ENCODE measurements at regions not wholly inside any gene's neighbourhood (a gene's known extent, or its start where the extent isn't known, plus 50 kb on each side); places are given as distances from the start of the nearest gene placed in this dataset.

DNA sequence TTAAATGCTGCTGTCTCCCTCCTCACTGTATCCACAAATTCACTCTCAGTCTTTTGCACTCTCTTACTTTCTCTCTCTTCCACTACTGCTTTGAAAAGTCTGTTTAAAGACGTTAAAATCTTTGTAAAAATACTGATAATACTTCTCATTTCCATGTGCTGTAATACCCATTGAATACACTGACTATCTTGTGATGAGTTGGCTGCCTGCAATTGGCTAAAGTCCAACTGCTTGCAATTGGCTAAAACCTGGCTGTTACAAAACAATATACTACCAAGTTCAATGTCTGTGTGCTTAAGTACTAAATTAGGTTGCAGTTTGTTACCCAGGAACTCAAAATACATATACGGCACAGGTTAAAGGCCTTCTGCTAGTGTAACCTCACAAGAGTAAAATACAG is 264.8 kb downstream of the THBS2 start:
- DNase-seq (ENCODE audit: low read depth, low spot score), result no peak
- TF ChIP-seq, protein P1, sequence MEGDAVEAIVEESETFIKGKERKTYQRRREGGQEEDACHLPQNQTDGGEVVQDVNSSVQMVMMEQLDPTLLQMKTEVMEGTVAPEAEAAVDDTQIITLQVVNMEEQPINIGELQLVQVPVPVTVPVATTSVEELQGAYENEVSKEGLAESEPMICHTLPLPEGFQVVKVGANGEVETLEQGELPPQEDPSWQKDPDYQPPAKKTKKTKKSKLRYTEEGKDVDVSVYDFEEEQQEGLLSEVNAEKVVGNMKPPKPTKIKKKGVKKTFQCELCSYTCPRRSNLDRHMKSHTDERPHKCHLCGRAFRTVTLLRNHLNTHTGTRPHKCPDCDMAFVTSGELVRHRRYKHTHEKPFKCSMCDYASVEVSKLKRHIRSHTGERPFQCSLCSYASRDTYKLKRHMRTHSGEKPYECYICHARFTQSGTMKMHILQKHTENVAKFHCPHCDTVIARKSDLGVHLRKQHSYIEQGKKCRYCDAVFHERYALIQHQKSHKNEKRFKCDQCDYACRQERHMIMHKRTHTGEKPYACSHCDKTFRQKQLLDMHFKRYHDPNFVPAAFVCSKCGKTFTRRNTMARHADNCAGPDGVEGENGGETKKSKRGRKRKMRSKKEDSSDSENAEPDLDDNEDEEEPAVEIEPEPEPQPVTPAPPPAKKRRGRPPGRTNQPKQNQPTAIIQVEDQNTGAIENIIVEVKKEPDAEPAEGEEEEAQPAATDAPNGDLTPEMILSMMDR (IDR thresholded peaks at IDR 0.05; ENCODE audit: insufficient read depth, low read length, missing control alignments), result no peak
- POLR2A ChIA-PET, result no interaction called here
- no peak overlapping the region for H3K4me3 ChIP-seq (ENCODE audit: low read depth, low read length)
- CTCF ChIA-PET, result interaction anchor here (0.7 kb wide), 1 partner anchor 82 kb away, joined by 3 read pairs; no protein-coding TSS in a partner anchor

DNA sequence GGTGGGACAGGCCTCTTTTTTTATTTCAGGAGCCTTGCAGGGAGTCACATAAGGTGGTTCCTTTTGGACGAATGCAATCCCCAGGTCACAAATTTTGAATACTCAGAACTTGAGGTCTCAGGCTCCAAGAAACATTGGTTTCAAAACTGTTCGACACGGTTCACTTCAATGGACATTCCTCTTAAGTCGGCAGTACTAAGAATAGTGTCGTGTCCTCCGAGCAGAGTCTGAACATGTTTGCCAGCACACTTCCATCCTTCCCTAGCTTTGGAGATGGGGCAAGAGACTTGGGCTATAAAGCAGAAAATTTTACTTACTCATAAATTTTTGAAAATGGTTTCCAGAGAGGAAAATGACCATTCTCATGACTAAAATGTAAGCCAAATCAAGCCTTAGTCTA is 265.4 kb downstream of the THBS2 start:
- DNase-seq (ENCODE audit: low read depth, low spot score), result no peak
- CTCF ChIA-PET, result no interaction called here
- TF ChIP-seq, protein P1 (IDR thresholded peaks at IDR 0.05; ENCODE audit: insufficient read depth, low read length, missing control alignments), result no peak
- H3K4me3 ChIP-seq (ENCODE audit: low read depth, low read length), result no peak overlapping the region
- POLR2A ChIA-PET, result no interaction called here

DNA sequence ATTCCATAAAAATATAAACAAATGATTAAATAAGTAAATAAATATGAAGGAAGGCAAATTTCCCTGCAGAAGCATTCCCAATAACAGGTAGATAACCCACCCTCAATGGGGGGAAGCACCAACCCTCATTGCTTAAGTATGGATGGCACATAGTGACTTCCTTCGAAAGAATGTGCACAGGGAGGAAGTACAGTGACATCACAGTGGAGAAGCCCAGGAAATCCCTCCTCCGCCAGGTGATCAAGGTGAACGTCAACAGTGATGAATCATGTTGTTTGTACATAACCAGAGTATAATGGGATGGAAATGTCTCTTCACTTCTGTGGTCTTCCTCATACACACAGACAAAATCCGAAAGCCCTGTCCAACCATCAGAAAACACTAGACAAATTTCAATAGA is 267.9 kb downstream of the THBS2 start:
- CTCF ChIA-PET, result no interaction called here
- no peak for DNase-seq (ENCODE audit: low read depth, low spot score)
- H3K4me3 ChIP-seq (ENCODE audit: low read depth, low read length), result no peak overlapping the region
- TF ChIP-seq, protein P1 (IDR thresholded peaks at IDR 0.05; ENCODE audit: insufficient read depth, low read length, missing control alignments), result no peak
- POLR2A ChIA-PET, result no interaction called here

DNA sequence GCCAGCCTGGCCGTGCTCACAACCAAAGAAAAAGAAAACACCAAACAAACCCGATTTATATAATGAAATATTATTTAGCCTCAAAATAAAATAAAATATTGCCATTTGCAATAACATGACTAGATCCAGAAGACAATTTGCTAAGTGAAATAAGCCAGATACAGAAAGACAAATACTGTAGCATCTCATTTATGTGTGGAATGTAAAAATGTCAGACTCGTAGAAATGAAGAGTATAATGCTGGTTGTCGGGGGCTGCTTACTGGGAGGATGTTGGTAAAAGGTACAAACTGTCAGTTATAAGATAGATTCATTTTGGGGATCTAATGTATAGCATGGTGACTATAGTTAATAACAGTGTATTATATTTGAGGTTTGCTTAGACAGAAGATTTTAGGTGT is 269.7 kb downstream of the THBS2 start:
- no peak for DNase-seq (ENCODE audit: low read depth, low spot score)
- TF ChIP-seq, protein P1 (IDR thresholded peaks at IDR 0.05; ENCODE audit: insufficient read depth, low read length, missing control alignments), result no peak
- ChIA-PET POLR2A (no interaction called here), CTCF (interaction anchor here (1.6 kb wide), 1 partner anchor 8 kb away, joined by 3 read pairs; no protein-coding TSS in a partner anchor)
- H3K4me3 ChIP-seq (ENCODE audit: low read depth, low read length), result no peak overlapping the region

DNA sequence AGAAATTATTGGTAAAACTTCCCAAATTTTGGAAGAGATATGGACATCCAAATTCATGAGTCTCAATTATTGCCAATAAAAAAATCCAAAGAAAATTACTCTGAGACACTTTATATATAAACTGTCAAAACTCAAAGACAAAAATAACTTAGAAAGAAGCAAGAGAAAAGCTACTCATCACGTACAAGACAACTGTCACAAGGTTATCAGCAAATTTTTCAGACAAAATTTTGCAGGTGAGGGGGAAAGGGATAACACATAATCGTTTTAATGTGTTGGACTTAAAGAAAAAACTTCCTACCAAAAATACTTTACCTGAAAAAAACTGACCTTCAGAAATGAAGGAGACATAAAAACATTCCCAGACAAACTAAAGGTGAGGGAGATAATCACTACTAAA is 272.5 kb downstream of the THBS2 start:
- CTCF ChIA-PET, result no interaction called here
- POLR2A ChIA-PET, result no interaction called here
- DNase-seq (ENCODE audit: low read depth, low spot score), result no peak

DNA sequence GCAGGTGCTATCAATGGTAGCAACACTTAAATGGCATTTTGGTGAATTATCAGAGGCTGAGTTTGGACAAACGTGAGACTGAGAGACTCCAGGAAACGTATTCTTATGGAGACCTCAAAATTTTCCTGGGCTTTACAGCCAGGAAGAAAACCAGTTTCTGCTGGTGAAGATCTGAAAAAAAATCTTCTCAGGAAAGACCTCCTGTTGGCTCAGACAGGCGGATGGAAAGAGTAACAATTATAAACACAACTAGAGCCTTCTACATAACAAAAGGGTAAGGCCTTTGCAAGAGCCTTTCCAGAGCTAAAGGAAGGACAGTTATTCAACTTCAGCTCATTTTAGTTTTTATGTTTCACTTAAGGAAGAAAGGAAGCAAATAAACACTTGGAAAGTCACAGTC is 274.4 kb downstream of the THBS2 start:
- TF ChIP-seq, protein P1 (IDR thresholded peaks at IDR 0.05; ENCODE audit: insufficient read depth, low read length, missing control alignments), result no peak
- POLR2A ChIA-PET, result no interaction called here
- DNase-seq (ENCODE audit: low read depth, low spot score), result no peak
- CTCF ChIA-PET, result no interaction called here
- H3K4me3 ChIP-seq (ENCODE audit: low read depth, low read length), result no peak overlapping the region

More for the DNA sequence above, 272.5 kb downstream of the THBS2 start:
- TF ChIP-seq, protein P1 (IDR thresholded peaks at IDR 0.05; ENCODE audit: insufficient read depth, low read length, missing control alignments), result no peak
- no peak overlapping the region for H3K4me3 ChIP-seq (ENCODE audit: low read depth, low read length)

All from AG04449 (cell line).